Loucy (cell line): ENCODE measurements at regions not wholly inside any gene's neighbourhood (a gene's known extent, or its start where the extent isn't known, plus 50 kb on each side); places are given as distances from the start of the nearest gene placed in this dataset.

ENCODE experiments used
- EZH2phosphoT487 ChIP-seq: fragments of 200-600 bp; IDR thresholded peaks from 2 replicates; pipeline ENCODE4 v1.6.1; 2018; ENCODE audit warnings: antibody characterized with exemption, mild to moderate bottlenecking, moderate library complexity, borderline replicate concordance
- TF ChIP-seq, protein P1 (sequence below): fragments of 200-600 bp; sonication (generic); conservative IDR thresholded peaks from 2 replicates; pipeline ENCODE4 v1.5.1; 2014; ENCODE audit warnings: mild to moderate bottlenecking, antibody characterized with exemption, low read length

DNA sequence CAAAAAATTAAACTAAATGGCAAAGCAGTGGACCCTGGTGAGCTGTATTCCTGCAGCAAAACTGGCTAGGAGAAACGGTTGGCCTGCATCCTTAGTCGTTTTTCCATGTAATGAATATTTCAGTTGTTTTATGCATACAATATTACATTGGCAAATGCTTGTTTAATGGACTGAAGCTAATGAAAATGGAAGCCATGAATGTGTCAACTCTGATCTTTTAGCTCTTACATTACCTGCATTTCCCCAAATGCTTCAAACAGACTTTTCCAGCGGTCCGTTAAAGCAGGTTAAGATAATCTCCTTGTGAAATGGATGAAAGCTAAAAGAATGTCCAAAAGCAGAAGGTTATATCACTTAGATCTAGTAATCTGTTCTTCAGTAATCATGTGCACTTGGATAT lies 686.3 kb upstream of the SETBP1 start:
- TF ChIP-seq, protein P1, sequence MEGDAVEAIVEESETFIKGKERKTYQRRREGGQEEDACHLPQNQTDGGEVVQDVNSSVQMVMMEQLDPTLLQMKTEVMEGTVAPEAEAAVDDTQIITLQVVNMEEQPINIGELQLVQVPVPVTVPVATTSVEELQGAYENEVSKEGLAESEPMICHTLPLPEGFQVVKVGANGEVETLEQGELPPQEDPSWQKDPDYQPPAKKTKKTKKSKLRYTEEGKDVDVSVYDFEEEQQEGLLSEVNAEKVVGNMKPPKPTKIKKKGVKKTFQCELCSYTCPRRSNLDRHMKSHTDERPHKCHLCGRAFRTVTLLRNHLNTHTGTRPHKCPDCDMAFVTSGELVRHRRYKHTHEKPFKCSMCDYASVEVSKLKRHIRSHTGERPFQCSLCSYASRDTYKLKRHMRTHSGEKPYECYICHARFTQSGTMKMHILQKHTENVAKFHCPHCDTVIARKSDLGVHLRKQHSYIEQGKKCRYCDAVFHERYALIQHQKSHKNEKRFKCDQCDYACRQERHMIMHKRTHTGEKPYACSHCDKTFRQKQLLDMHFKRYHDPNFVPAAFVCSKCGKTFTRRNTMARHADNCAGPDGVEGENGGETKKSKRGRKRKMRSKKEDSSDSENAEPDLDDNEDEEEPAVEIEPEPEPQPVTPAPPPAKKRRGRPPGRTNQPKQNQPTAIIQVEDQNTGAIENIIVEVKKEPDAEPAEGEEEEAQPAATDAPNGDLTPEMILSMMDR, result no peak
- TF ChIP-seq EZH2phosphoT487, result no peak
